ENCODE measurements at regions not wholly inside any gene's neighbourhood (a gene's known extent, or its start where the extent isn't known, plus 50 kb on each side); places are given as distances from the start of the nearest gene placed in this dataset.

GRCh38 chr10:91038971-91039370 is 118.1 kb upstream of the ANKRD1 start:
- no peak overlapping the region for H2AFZ ChIP-seq (ENCODE audit: low read depth, low read length)
- ATAC-seq (ENCODE audit: insufficient read depth, low read depth) (no peak), DNase-seq (no peak)
- H3K27ac ChIP-seq (ENCODE audit: low read length): no peak overlapping the region
- TF ChIP-seq EZH2 (IDR thresholded peaks at IDR 0.05; ENCODE audit: borderline replicate concordance, low read depth, low read length, severe bottlenecking): no peak
- no peak for TF ChIP-seq CTCF (IDR thresholded peaks at IDR 0.05; ENCODE audit: borderline replicate concordance, extremely low read depth, low read length, poor library complexity, severe bottlenecking)
- no peaks in the 10 kb centered on the region for H3K9me3 ChIP-seq (ENCODE audit: insufficient read depth, low read length, severe bottlenecking)
- no peaks in the 10 kb centered on the region for H3K36me3 ChIP-seq (ENCODE audit: insufficient read depth, low read length)
- no peaks in the 10 kb centered on the region for H3K27me3 ChIP-seq (ENCODE audit: insufficient read depth, low read length, poor library complexity)
- H3K9ac ChIP-seq (ENCODE audit: low read depth, low read length): no peak overlapping the region
- H3K4me1 ChIP-seq (ENCODE audit: insufficient read depth, low read length): peaks cover 23% of the 10 kb centered on the region
- no peak overlapping the region for H3K4me3 ChIP-seq (ENCODE audit: low read depth in 1 of 2, low read length in 2 of 2)
- no peaks in the 10 kb centered on the region for H3K79me2 ChIP-seq (ENCODE audit: insufficient read depth, low read length)
- H3K4me2 ChIP-seq (ENCODE audit: insufficient read depth, low read length): no peak overlapping the region
- no peaks in the 10 kb centered on the region for H4K20me1 ChIP-seq (ENCODE audit: insufficient read depth, low read length)

GRCh38 chr10:91040343-91040742 is 119.5 kb upstream of the ANKRD1 start:
- no peaks in the 10 kb centered on the region for H3K9me3 ChIP-seq (ENCODE audit: insufficient read depth, low read length, severe bottlenecking)
- H3K79me2 ChIP-seq (ENCODE audit: insufficient read depth, low read length): no peaks in the 10 kb centered on the region
- no peak overlapping the region for H3K9ac ChIP-seq (ENCODE audit: low read depth, low read length)
- H2AFZ ChIP-seq (ENCODE audit: low read depth, low read length): no peak overlapping the region
- TF ChIP-seq EZH2 (IDR thresholded peaks at IDR 0.05; ENCODE audit: borderline replicate concordance, low read depth, low read length, severe bottlenecking): no peak
- no peak for TF ChIP-seq CTCF (IDR thresholded peaks at IDR 0.05; ENCODE audit: borderline replicate concordance, extremely low read depth, low read length, poor library complexity, severe bottlenecking)
- no peaks in the 10 kb centered on the region for H4K20me1 ChIP-seq (ENCODE audit: insufficient read depth, low read length)
- H3K4me1 ChIP-seq (ENCODE audit: insufficient read depth, low read length): peaks cover 9% of the 10 kb centered on the region; the same call in 1 of the 2 replicates
- H3K36me3 ChIP-seq (ENCODE audit: insufficient read depth, low read length): no peaks in the 10 kb centered on the region
- no peak for DNase-seq
- H3K4me2 ChIP-seq (ENCODE audit: insufficient read depth, low read length): no peak overlapping the region
- H3K4me3 ChIP-seq (ENCODE audit: low read depth in 1 of 2, low read length in 2 of 2): no peak overlapping the region
- H3K27ac ChIP-seq (ENCODE audit: low read length): no peak overlapping the region
- no peaks in the 10 kb centered on the region for H3K27me3 ChIP-seq (ENCODE audit: insufficient read depth, low read length, poor library complexity)
- no peak for ATAC-seq (ENCODE audit: insufficient read depth, low read depth)

GRCh38 chr10:91042069-91042468 is 121.2 kb upstream of the ANKRD1 start:
- TF ChIP-seq CTCF (IDR thresholded peaks at IDR 0.05; ENCODE audit: borderline replicate concordance, extremely low read depth, low read length, poor library complexity, severe bottlenecking) (no peak), EZH2 (IDR thresholded peaks at IDR 0.05; ENCODE audit: borderline replicate concordance, low read depth, low read length, severe bottlenecking) (no peak)
- Histone ChIP-seq H3K9ac (ENCODE audit: low read depth, low read length) (no peak overlapping the region), H3K9me3 (ENCODE audit: insufficient read depth, low read length, severe bottlenecking) (no peaks in the 10 kb centered on the region), H3K79me2 (ENCODE audit: insufficient read depth, low read length) (no peaks in the 10 kb centered on the region), H3K36me3 (ENCODE audit: insufficient read depth, low read length) (no peaks in the 10 kb centered on the region), H3K4me1 (ENCODE audit: insufficient read depth, low read length) (peaks cover 6% of the 10 kb centered on the region; the same call in 1 of the 2 replicates), H3K27ac (ENCODE audit: low read length) (no peak overlapping the region), H3K27me3 (ENCODE audit: insufficient read depth, low read length, poor library complexity) (no peaks in the 10 kb centered on the region), H2AFZ (ENCODE audit: low read depth, low read length) (no peak overlapping the region), H3K4me2 (ENCODE audit: insufficient read depth, low read length) (no peak overlapping the region), H4K20me1 (ENCODE audit: insufficient read depth, low read length) (no peaks in the 10 kb centered on the region), H3K4me3 (ENCODE audit: low read depth in 1 of 2, low read length in 2 of 2) (no peak overlapping the region)
- ATAC-seq (ENCODE audit: insufficient read depth, low read depth) (no peak), DNase-seq (no peak)
